PC-9 (cell line): ENCODE measurements at regions not wholly inside any gene's neighbourhood (a gene's known extent, or its start where the extent isn't known, plus 50 kb on each side); places are given as distances from the start of the nearest gene placed in this dataset.

Experiments used
- BruUV-seq: library from RNA; stranded (reverse); fragments of 400-500 nt; replicated peaks from 2 replicates; lab custom pipeline; 2021; lab: Mats Ljungman, UMichigan
- CTCF ChIA-PET: fragments of 300-600 bp; sonication (Branson Sonifier 250); formaldehyde crosslinking; loops from one replicate; lab custom pipeline; 2022; ENCODE audit warnings: antibody characterized with exemption; lab: Charles Lee
- POLR2A ChIA-PET: fragments of 300-600 bp; sonication (Branson Sonifier 250); formaldehyde crosslinking; loops from one replicate; lab custom pipeline; 2022; ENCODE audit warnings: antibody characterized with exemption; ENCODE audit not compliant: unreplicated experiment; lab: Charles Lee
- DNase-seq, 2 experiments: peaks; one replicate each; pipeline versions ENCODE4 v3.0.0 to v3.0.0-alpha.2; 2015 to 2022; ENCODE audit warnings: mixed read lengths in 1 of 2
- H2AFZ ChIP-seq: fragments of 200-600 bp; sonication (generic); 2 replicates; pipeline ENCODE4 v1.8.1; 2017; ENCODE audit warnings: antibody characterized with exemption
- H3F3A ChIP-seq: fragments of 200-600 bp; sonication (generic); 2 replicates; pipeline ENCODE4 v1.8.1; 2017; ENCODE audit warnings: antibody characterized with exemption, mild to moderate bottlenecking, low read depth; ENCODE audit not compliant: insufficient read depth
- H3K27ac ChIP-seq: fragments of 200-600 bp; sonication (generic); 2 replicates; pipeline ENCODE4 v1.6.1; 2016; ENCODE audit warnings: mixed run types
- H3K27me3 ChIP-seq: fragments of 200-600 bp; sonication (generic); 2 replicates; pipeline ENCODE4 v1.6.1; 2016; ENCODE audit warnings: low read depth, mixed run types; ENCODE audit not compliant: insufficient read depth
- H3K36me3 ChIP-seq: fragments of 200-600 bp; sonication (generic); 2 replicates; pipeline ENCODE4 v1.6.1; 2016; ENCODE audit warnings: low read depth, mixed run types
- H3K4me1 ChIP-seq: fragments of 200-600 bp; sonication (generic); replicated peaks from 2 replicates; pipeline ENCODE4 v1.6.1; 2016; ENCODE audit warnings: mixed run types; ENCODE audit not compliant: insufficient read depth
- H3K4me2 ChIP-seq: fragments of 200-600 bp; sonication (generic); 2 replicates; pipeline ENCODE4 v1.6.1; 2017; ENCODE audit warnings: mixed run types
- H3K4me3 ChIP-seq: fragments of 200-600 bp; sonication (generic); 2 replicates; pipeline ENCODE4 v1.6.1; 2016; ENCODE audit warnings: mixed run types
- H3K79me2 ChIP-seq: fragments of 200-600 bp; sonication (generic); 2 replicates; pipeline ENCODE4 v1.6.1; 2017; ENCODE audit warnings: low read depth, mixed run types
- H3K9me2 ChIP-seq: fragments of 200-600 bp; sonication (generic); 2 replicates; pipeline ENCODE4 v1.8.1; 2017; ENCODE audit warnings: mild to moderate bottlenecking; ENCODE audit not compliant: insufficient read depth
- H3K9me3 ChIP-seq: fragments of 200-600 bp; sonication (generic); 2 replicates; pipeline ENCODE4 v1.8.1; 2016; ENCODE audit warnings: low read depth; ENCODE audit not compliant: insufficient read depth
- H4K20me1 ChIP-seq: fragments of 200-600 bp; sonication (generic); 2 replicates; pipeline ENCODE4 v1.8.1; 2017; ENCODE audit not compliant: insufficient read depth
- CTCF ChIP-seq: fragments of 200-600 bp; sonication (generic); conservative IDR thresholded peaks from 2 replicates; pipeline ENCODE4 v1.6.1; 2017; ENCODE audit warnings: mixed run types, antibody characterized with exemption, mild to moderate bottlenecking, moderate library complexity
- EZH2 ChIP-seq: fragments of 200-600 bp; sonication (generic); IDR thresholded peaks from 2 replicates; pipeline ENCODE4 v1.8.0; 2017; ENCODE audit warnings: antibody characterized with exemption, low read depth
- intact Hi-C: fragments of 100-400 bp; cut with micrococcal nuclease; formaldehyde crosslinking; loops from one replicate; pipeline ENCODE4 v1.10.0; 2022; ENCODE audit not compliant: unreplicated experiment

DNA sequence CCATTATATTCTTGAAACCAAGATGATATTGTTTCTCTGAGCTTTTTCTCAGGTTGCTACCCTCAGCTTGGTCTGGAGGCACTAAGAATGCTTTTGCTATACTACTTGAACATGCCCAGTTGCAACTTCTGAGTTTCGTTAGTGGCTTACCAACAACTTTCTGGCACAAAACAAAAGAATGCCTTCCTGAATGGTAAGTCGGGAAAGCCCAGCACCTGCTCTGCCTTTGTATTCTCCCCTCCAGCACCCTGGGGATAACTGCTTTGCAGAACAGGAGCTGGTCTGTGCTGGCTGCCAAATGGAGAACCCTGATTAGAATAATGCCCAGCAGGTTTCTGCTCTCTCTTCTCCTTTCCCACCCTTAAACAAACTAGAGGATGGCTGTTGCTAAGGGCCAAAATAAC lies 149.3 kb downstream of the TGFB2 start:
- DNase-seq: no peak
- H3K79me2 ChIP-seq: no peaks in the 10 kb centered on the region
- H4K20me1 ChIP-seq: no peaks in the 10 kb centered on the region
- no peak overlapping the region for H3K4me2 ChIP-seq
- peaks cover 26% of the 10 kb centered on the region for H3K9me3 ChIP-seq
- H3K4me3 ChIP-seq: no peak overlapping the region
- intact Hi-C loops: loop anchor here (10.0 kb wide), 2 partner anchors 680 to 1070 kb away; partner anchors contain the start of gene LYPLAL1
- H3K4me1 ChIP-seq: peaks cover 70% of the 10 kb centered on the region
- no TSS peak for BruUV-seq
- peaks cover 6% of the 10 kb centered on the region; the same call in 1 of the 2 replicates for H3K36me3 ChIP-seq
- no peak overlapping the region for H3K27ac ChIP-seq
- H2AFZ ChIP-seq: no peak overlapping the region
- no peaks in the 10 kb centered on the region for H3K27me3 ChIP-seq
- peaks cover 42% of the 10 kb centered on the region for H3F3A ChIP-seq
- POLR2A ChIA-PET: no interaction called here
- TF ChIP-seq EZH2 (no peak), CTCF (no peak)
- CTCF ChIA-PET: no interaction called here
- no peaks in the 10 kb centered on the region for H3K9me2 ChIP-seq

- H3K36me3 ChIP-seq: peaks cover 6% of the 10 kb centered on the region; the same call in 1 of the 2 replicates
- peaks cover 26% of the 10 kb centered on the region for H3K9me3 ChIP-seq
- peak overlapping the region; percentile 27; the same call in 1 of the 2 replicates for H3K4me2 ChIP-seq
- ChIA-PET POLR2A (interaction anchor here (0.6 to 0.7 kb wide), 2 partner anchors 10 to 11 kb away, joined by 7 to 8 read pairs; no protein-coding TSS in a partner anchor), CTCF (no interaction called here)
- no peak for DNase-seq
- TF ChIP-seq CTCF (no peak), EZH2 (no peak)
- H2AFZ ChIP-seq: no peak overlapping the region
- H3K4me3 ChIP-seq: no peak overlapping the region
- intact Hi-C loops: loop anchor here (1.0 to 10.0 kb wide), 9 partner anchors 9 to 1069 kb away; partner anchors contain the start of gene LYPLAL1
- TSS peak; percentile 22 for BruUV-seq
- H3K79me2 ChIP-seq: no peaks in the 10 kb centered on the region
- peaks cover 41% of the 10 kb centered on the region for H3F3A ChIP-seq
- no peaks in the 10 kb centered on the region for H4K20me1 ChIP-seq
- H3K27ac ChIP-seq: peak overlapping the region; percentile 93
- H3K9me2 ChIP-seq: no peaks in the 10 kb centered on the region
- H3K27me3 ChIP-seq: no peaks in the 10 kb centered on the region
- peaks cover 63% of the 10 kb centered on the region for H3K4me1 ChIP-seq
Measured at GRCh38 chr1:218495931-218496330, 150.8 kb downstream of the TGFB2 start.

GRCh38 chr1:218496561-218496960 lies 151.4 kb downstream of the TGFB2 start:
- H3K9me3 ChIP-seq: peaks cover 26% of the 10 kb centered on the region
- no peak overlapping the region for H2AFZ ChIP-seq
- H3K4me1 ChIP-seq: peaks cover 60% of the 10 kb centered on the region
- no peak overlapping the region for H3K4me3 ChIP-seq
- H3K9me2 ChIP-seq: no peaks in the 10 kb centered on the region
- H3K27ac ChIP-seq: peak overlapping the region; percentile 93
- peaks cover 41% of the 10 kb centered on the region for H3F3A ChIP-seq
- TF ChIP-seq CTCF (no peak), EZH2 (no peak)
- intact Hi-C loops: loop anchor here (1.0 to 10.0 kb wide), 9 partner anchors 9 to 1068 kb away; partner anchors contain the start of gene LYPLAL1
- DNase-seq: peak; percentile 82 to 100
- no peaks in the 10 kb centered on the region for H3K79me2 ChIP-seq
- peaks cover 6% of the 10 kb centered on the region; the same call in 1 of the 2 replicates for H3K36me3 ChIP-seq
- peak overlapping the region; percentile 41 for H3K4me2 ChIP-seq
- POLR2A ChIA-PET: interaction anchor here (0.6 to 1.9 kb wide), 3 partner anchors 151 to 188 kb away, joined by 4 to 19 read pairs (median 5); partner anchors contain the start of gene TGFB2
- no peaks in the 10 kb centered on the region for H3K27me3 ChIP-seq
- no TSS peak for BruUV-seq
- CTCF ChIA-PET: interaction anchor here (1.0 kb wide), 1 partner anchor 570 kb away, joined by 3 read pairs; no protein-coding TSS in a partner anchor
- H4K20me1 ChIP-seq: no peaks in the 10 kb centered on the region
